CD4-positive, alpha-beta T cell (primary cell): ENCODE measurements at regions not wholly inside any gene's neighbourhood (a gene's known extent, or its start where the extent isn't known, plus 50 kb on each side); places are given as distances from the start of the nearest gene placed in this dataset.

Experiments
- ATAC-seq: fragments of 200-7000 bp; cut with Tn5 transposase; one replicate; pipeline ENCODE4 v1.10.0; 2022; ENCODE audit warnings: mild to moderate bottlenecking; ENCODE audit not compliant: poor library complexity
- CTCF ChIA-PET: fragments of 350-600 bp; sonication (Branson Sonifier 250); formaldehyde crosslinking; loops from one replicate; lab custom pipeline; 2021; ENCODE audit warnings: antibody characterized with exemption, inconsistent platforms; lab: Charles Lee
- POLR2A ChIA-PET: fragments of 350-600 bp; sonication (Branson Sonifier 250); formaldehyde crosslinking; loops from one replicate; lab custom pipeline; 2021; ENCODE audit warnings: antibody characterized with exemption, inconsistent platforms; lab: Charles Lee
- DNase-seq, 14 experiments: peaks; one replicate each; pipeline ENCODE4 v3.0.0-alpha.2; 2013 to 2020; ENCODE audit warnings: mixed read lengths in 2 of 14
- H3K27ac ChIP-seq, 2 donors: one replicate each; pipeline versions ENCODE4 v1.5.1 to v1.7.0; 2013; ENCODE audit warnings: low read length in 2 of 2, low read depth in 1 of 2, mild to moderate bottlenecking in 1 of 2
- H3K27me3 ChIP-seq, 2 experiments: 1 replicate in 1 of 2; 2 replicates in 1 of 2; pipeline versions ENCODE4 v1.6.1 to v1.7.0; 2013; ENCODE audit warnings: low read length in 2 of 2, control low read depth in 1 of 2, mild to moderate bottlenecking in 1 of 2, moderate library complexity in 1 of 2; ENCODE audit not compliant: insufficient read depth in 2 of 2, control insufficient read depth in 1 of 2
- H3K36me3 ChIP-seq: one replicate; pipeline ENCODE4 v1.6.1; 2013; ENCODE audit warnings: low read length, control low read depth; ENCODE audit not compliant: insufficient read depth
- H3K4me1 ChIP-seq: one replicate; pipeline ENCODE4 v1.6.1; 2013; ENCODE audit warnings: low read length, control low read depth; ENCODE audit not compliant: insufficient read depth
- H3K4me3 ChIP-seq: one replicate; pipeline ENCODE4 v1.5.1; 2013; ENCODE audit warnings: mild to moderate bottlenecking, low read length, moderate library complexity
- H3K9me3 ChIP-seq, 2 experiments: 1 replicate in 1 of 2; 2 replicates in 1 of 2; pipeline versions ENCODE4 v1.6.1 to v1.7.0; 2013; ENCODE audit warnings: low read length in 2 of 2, mild to moderate bottlenecking in 2 of 2, control low read depth in 1 of 2, moderate library complexity in 1 of 2; ENCODE audit not compliant: control insufficient read depth in 1 of 2, insufficient read depth in 1 of 2
- H3K27ac Mint-ChIP-seq: one replicate; pipeline ENCODE4 v1.8.0; 2020; ENCODE audit warnings: mixed read lengths
- H3K27me3 Mint-ChIP-seq: one replicate; pipeline ENCODE4 v1.8.0; 2021; ENCODE audit warnings: mixed read lengths
- H3K36me3 Mint-ChIP-seq: one replicate; pipeline ENCODE4 v1.8.0; 2021; ENCODE audit warnings: low read depth, mixed read lengths
- H3K4me1 Mint-ChIP-seq: one replicate; pipeline ENCODE4 v1.8.0; 2021; ENCODE audit warnings: low read depth, mixed read lengths
- H3K4me3 Mint-ChIP-seq: one replicate; pipeline ENCODE4 v1.8.0; 2020; ENCODE audit warnings: mild to moderate bottlenecking, mixed read lengths
- H3K9me3 Mint-ChIP-seq: one replicate; pipeline ENCODE4 v1.8.0; 2020; ENCODE audit warnings: mixed read lengths
- intact Hi-C, 2 experiments: fragments of 100-400 bp; cut with DNase I in 1 of 2; cut with micrococcal nuclease in 1 of 2; formaldehyde crosslinking; loops; one replicate each; pipeline versions ENCODE4 v1.15.1 to v1.9.0; 2023 to 2025; cut with DNase I, micrococcal nuclease
- TF ChIP-seq, protein P1 (sequence below): fragments of 200-600 bp; IDR thresholded peaks from one replicate; pipeline ENCODE4 v1.8.0; 2022; ENCODE audit warnings: antibody characterized with exemption, mild to moderate bottlenecking

DNA sequence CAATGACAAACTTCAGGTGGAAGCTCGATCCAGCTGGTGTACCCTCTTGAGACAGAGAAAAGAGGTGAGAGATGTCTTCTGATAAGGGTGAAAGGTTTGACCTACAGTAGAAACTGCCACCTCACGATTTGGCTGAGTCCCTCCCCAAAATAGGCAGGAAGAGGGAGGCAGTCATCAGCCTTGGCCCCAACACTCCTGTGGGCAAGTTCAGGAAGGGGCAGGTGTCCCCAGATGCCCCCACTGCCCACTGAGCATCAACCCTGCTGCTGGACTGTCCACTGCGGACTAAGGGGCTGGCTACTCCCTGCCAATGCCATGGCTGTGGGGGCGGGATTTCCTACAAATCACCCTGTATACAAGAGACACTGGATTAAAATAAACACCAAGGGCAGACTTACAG lies 441.4 kb downstream of the BUD13 start:
- Mint-ChIP-seq H3K4me1 (no peaks in the 10 kb centered on the region), H3K27ac (no peak overlapping the region), H3K36me3 (no peaks in the 10 kb centered on the region), H3K27me3 (peaks cover 12% of the 10 kb centered on the region), H3K4me3 (no peak overlapping the region), H3K9me3 (no peaks in the 10 kb centered on the region)
- Histone ChIP-seq H3K4me3 (no peak overlapping the region), H3K9me3 (peaks cover 0 to 5% of the 10 kb centered on the region in 2 experiments), H3K4me1 (no peaks in the 10 kb centered on the region), H3K36me3 (no peaks in the 10 kb centered on the region), H3K27ac (no peak overlapping the region), H3K27me3 (peaks cover 0 to 4% of the 10 kb centered on the region in 2 experiments)
- ATAC-seq (no peak), DNase-seq (no peak)
- POLR2A ChIA-PET, result no interaction called here
- intact Hi-C loops, result no loop called here
- TF ChIP-seq, protein P1, sequence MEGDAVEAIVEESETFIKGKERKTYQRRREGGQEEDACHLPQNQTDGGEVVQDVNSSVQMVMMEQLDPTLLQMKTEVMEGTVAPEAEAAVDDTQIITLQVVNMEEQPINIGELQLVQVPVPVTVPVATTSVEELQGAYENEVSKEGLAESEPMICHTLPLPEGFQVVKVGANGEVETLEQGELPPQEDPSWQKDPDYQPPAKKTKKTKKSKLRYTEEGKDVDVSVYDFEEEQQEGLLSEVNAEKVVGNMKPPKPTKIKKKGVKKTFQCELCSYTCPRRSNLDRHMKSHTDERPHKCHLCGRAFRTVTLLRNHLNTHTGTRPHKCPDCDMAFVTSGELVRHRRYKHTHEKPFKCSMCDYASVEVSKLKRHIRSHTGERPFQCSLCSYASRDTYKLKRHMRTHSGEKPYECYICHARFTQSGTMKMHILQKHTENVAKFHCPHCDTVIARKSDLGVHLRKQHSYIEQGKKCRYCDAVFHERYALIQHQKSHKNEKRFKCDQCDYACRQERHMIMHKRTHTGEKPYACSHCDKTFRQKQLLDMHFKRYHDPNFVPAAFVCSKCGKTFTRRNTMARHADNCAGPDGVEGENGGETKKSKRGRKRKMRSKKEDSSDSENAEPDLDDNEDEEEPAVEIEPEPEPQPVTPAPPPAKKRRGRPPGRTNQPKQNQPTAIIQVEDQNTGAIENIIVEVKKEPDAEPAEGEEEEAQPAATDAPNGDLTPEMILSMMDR, result no peak
- CTCF ChIA-PET, result no interaction called here

DNA sequence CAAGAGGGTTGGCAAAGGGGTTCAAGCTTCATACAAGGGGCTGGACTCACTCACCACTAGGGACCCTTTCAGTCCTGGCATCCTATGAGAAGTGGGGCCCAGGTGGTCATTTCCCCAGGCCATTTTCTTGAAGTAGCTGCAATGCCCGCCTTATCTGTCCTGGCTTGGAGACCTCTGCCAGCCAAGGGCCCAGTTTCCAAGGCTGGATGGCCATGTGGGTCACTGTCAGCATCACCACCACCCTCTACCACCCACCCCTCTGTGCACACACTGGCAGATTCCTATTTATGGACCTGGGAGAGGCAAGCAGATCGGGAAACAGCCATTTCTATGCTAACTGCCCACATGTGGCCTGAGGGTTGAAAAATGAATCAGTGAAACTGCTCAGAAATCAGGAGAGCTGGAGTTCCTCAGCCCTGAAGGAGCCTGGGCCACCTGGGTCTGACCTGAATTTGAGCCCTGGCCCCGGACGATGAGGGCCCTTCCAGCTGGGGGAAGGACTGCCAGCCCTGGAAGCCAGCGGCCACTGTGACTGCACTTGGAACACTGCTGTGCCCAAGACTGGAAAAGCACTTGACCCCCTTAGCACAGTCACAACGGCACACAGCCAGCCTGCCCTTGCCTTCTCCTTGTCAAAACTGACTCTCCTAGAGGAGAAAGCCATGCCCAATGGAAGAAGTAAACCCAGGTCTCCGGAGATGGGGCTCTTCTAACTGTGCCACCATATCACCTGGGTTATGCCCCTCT lies 442.2 kb downstream of the BUD13 start:
- Histone ChIP-seq H3K4me1 (no peaks in the 10 kb centered on the region), H3K27me3 (peaks cover 0 to 7% of the 10 kb centered on the region in 2 experiments), H3K4me3 (no peak overlapping the region), H3K36me3 (no peaks in the 10 kb centered on the region), H3K9me3 (peaks cover 0 to 5% of the 10 kb centered on the region in 2 experiments), H3K27ac (no peak overlapping the region)
- intact Hi-C loops, result no loop called here
- H3K27me3 Mint-ChIP-seq, result peaks cover 11% of the 10 kb centered on the region
- no peak overlapping the region for H3K27ac Mint-ChIP-seq
- DNase-seq, result no peak
- no peak overlapping the region for H3K4me3 Mint-ChIP-seq
- POLR2A ChIA-PET, result no interaction called here
- H3K36me3 Mint-ChIP-seq, result no peaks in the 10 kb centered on the region
- TF ChIP-seq, protein P1, result no peak
- no peaks in the 10 kb centered on the region for H3K4me1 Mint-ChIP-seq
- H3K9me3 Mint-ChIP-seq, result no peaks in the 10 kb centered on the region
- no peak for ATAC-seq
- CTCF ChIA-PET, result no interaction called here

DNA sequence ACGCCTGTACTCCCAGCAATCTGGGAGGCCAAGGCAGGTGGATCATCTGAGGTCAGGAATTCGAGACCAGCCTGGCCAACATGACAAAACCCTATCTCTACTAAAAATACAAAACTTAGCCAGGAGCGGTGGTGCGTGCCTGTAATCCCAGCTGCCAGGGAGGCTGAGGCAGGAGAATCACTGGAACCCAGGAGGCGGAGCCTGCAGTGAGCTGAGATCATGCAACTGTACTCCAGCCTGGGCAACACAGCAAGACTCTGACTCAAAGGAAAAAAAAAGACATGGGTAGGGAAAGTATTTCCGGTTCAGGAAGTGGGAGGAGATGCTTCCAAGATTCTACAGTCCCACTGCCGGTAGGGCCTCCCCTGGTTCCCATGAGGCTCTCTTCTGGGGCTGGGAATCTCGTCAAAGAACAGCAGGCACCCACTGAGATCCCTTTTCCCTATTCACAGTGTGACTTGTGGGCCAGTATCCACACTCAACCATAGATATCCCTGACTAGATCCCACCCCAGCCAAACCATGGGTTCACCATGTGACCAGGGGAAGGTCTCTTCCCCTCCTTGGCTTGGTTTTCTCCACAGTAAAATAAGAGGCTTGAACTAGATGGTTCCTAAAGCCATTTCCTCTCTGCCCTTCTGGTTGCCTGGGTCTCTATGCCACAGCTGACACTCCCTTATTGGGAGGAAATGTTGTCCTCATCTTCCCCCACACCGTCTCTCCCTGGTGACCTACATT lies 443.3 kb downstream of the BUD13 start:
- no peak overlapping the region for H3K4me3 ChIP-seq
- H3K27ac Mint-ChIP-seq, result no peak overlapping the region
- H3K36me3 ChIP-seq, result no peaks in the 10 kb centered on the region
- no peaks in the 10 kb centered on the region for H3K36me3 Mint-ChIP-seq
- no peak overlapping the region for H3K4me3 Mint-ChIP-seq
- no peak overlapping the region for H3K27ac ChIP-seq
- no peaks in the 10 kb centered on the region for H3K4me1 Mint-ChIP-seq
- peaks cover 0 to 5% of the 10 kb centered on the region in 2 experiments for H3K9me3 ChIP-seq
- intact Hi-C loops, result no loop called here
- CTCF ChIA-PET, result no interaction called here
- H3K27me3 Mint-ChIP-seq, result peaks cover 11% of the 10 kb centered on the region
- no peaks in the 10 kb centered on the region for H3K4me1 ChIP-seq
- H3K27me3 ChIP-seq, result peaks cover 0 to 7% of the 10 kb centered on the region in 2 experiments
- H3K9me3 Mint-ChIP-seq, result no peaks in the 10 kb centered on the region
- TF ChIP-seq, protein P1, result no peak
- ATAC-seq, result no peak
- POLR2A ChIA-PET, result no interaction called here
- no peak for DNase-seq
